MM.1S (cell line): ENCODE measurements at regions not wholly inside any gene's neighbourhood (a gene's known extent, or its start where the extent isn't known, plus 50 kb on each side); places are given as distances from the start of the nearest gene placed in this dataset.

ENCODE experiments used
- EZH2 ChIP-seq: fragments of 300-600 bp; sonication (generic); optimal IDR thresholded peaks from 2 replicates; pipeline ENCODE3; 2017; ENCODE audit warnings: low read depth, mild to moderate bottlenecking, antibody characterized with exemption, low read length, mixed read lengths
- EZH2phosphoT487 ChIP-seq: fragments of 300-600 bp; sonication (generic); IDR thresholded peaks from 2 replicates; pipeline ENCODE4 v1.6.1; 2018; ENCODE audit warnings: antibody characterized with exemption, low read length
- TF ChIP-seq, protein P1 (sequence below): fragments of 300-600 bp; sonication (generic); IDR thresholded peaks from 2 replicates; pipeline ENCODE4 v1.5.1; 2016; ENCODE audit warnings: antibody characterized with exemption, low read length, mixed read lengths

DNA sequence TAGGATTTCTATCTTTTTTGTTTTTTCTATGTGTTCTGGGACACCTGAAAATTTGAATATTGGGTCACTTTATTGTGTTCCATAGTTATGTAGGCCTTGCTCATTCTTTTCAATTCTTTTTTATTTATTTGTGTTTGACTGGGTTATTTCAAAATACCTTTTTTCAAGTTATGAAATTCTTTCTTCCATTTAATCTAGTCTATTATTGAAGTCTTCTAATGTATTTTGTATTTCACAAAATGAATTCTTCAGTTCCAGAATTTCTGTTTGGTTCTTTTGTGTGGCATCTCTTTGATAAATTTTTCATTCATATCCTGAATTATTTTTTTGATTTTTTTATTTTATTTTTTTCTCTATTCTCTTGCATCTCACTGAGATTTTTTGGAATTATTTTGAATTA is 628.8 kb downstream of the NR2F1-AS1 start:
- TF ChIP-seq, protein P1, sequence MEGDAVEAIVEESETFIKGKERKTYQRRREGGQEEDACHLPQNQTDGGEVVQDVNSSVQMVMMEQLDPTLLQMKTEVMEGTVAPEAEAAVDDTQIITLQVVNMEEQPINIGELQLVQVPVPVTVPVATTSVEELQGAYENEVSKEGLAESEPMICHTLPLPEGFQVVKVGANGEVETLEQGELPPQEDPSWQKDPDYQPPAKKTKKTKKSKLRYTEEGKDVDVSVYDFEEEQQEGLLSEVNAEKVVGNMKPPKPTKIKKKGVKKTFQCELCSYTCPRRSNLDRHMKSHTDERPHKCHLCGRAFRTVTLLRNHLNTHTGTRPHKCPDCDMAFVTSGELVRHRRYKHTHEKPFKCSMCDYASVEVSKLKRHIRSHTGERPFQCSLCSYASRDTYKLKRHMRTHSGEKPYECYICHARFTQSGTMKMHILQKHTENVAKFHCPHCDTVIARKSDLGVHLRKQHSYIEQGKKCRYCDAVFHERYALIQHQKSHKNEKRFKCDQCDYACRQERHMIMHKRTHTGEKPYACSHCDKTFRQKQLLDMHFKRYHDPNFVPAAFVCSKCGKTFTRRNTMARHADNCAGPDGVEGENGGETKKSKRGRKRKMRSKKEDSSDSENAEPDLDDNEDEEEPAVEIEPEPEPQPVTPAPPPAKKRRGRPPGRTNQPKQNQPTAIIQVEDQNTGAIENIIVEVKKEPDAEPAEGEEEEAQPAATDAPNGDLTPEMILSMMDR = no peak
- TF ChIP-seq EZH2phosphoT487 (no peak), EZH2 (no peak)
